ENCODE measurements at regions not wholly inside any gene's neighbourhood (a gene's known extent, or its start where the extent isn't known, plus 50 kb on each side); places are given as distances from the start of the nearest gene placed in this dataset.

- intact Hi-C loops (cut with micrococcal nuclease): no loop called here
Measured at GRCh38 chr9:78598120-78598519, 301.2 kb downstream of the PSAT1 start.

- intact Hi-C loops (cut with micrococcal nuclease): loop anchor here (10.0 kb wide), 1 partner anchor 1575 kb away; no protein-coding TSS in a partner anchor
Measured at GRCh38 chr9:78599926-78600325, 303.0 kb downstream of the PSAT1 start.

- intact Hi-C loops (cut with micrococcal nuclease): loop anchor here (10.0 kb wide), 1 partner anchor 1573 kb away; no protein-coding TSS in a partner anchor
Measured at GRCh38 chr9:78601957-78602565, 305.1 kb downstream of the PSAT1 start.

GRCh38 chr9:78605041-78606000, 308.4 kb downstream of the PSAT1 start:
- intact Hi-C loops (cut with micrococcal nuclease): loop anchor here (10.0 kb wide), 1 partner anchor 1569 kb away; no protein-coding TSS in a partner anchor

- intact Hi-C loops (cut with micrococcal nuclease): loop anchor here (10.0 kb wide), 1 partner anchor 1569 kb away; no protein-coding TSS in a partner anchor
Measured at GRCh38 chr9:78606001-78606379, 309.1 kb downstream of the PSAT1 start.

- intact Hi-C loops (cut with micrococcal nuclease): loop anchor here (10.0 kb wide), 1 partner anchor 1567 kb away; no protein-coding TSS in a partner anchor
Measured at GRCh38 chr9:78607853-78608252, 310.9 kb downstream of the PSAT1 start.

- intact Hi-C loops (cut with micrococcal nuclease): loop anchor here (10.0 kb wide), 1 partner anchor 1565 kb away; no protein-coding TSS in a partner anchor
Measured at GRCh38 chr9:78609450-78609849, 312.5 kb downstream of the PSAT1 start.

GRCh38 chr9:78612091-78612490, 315.2 kb downstream of the PSAT1 start:
- intact Hi-C loops (cut with micrococcal nuclease): no loop called here

- intact Hi-C loops (cut with micrococcal nuclease): no loop called here
Measured at GRCh38 chr9:78613006-78613405, 316.1 kb downstream of the PSAT1 start.

GRCh38 chr9:78614892-78615291, 318.0 kb downstream of the PSAT1 start:
- intact Hi-C loops (cut with micrococcal nuclease): no loop called here

GRCh38 chr9:78615372-78615771, 318.4 kb downstream of the PSAT1 start:
- intact Hi-C loops (cut with micrococcal nuclease): no loop called here

GRCh38 chr9:78618735-78619134, 321.8 kb downstream of the PSAT1 start:
- intact Hi-C loops (cut with micrococcal nuclease): no loop called here

GRCh38 chr9:78620303-78620702, 323.4 kb downstream of the PSAT1 start:
- intact Hi-C loops (cut with micrococcal nuclease): no loop called here

- intact Hi-C loops (cut with micrococcal nuclease): no loop called here
Measured at GRCh38 chr9:78620764-78621163, 323.8 kb downstream of the PSAT1 start.

- intact Hi-C loops (cut with micrococcal nuclease): no loop called here
Measured at GRCh38 chr9:78622126-78622525, 325.2 kb downstream of the PSAT1 start.

GRCh38 chr9:78626971-78627370, 330.0 kb downstream of the PSAT1 start:
- intact Hi-C loops (cut with micrococcal nuclease): no loop called here

GRCh38 chr9:78630966-78631365, 334.0 kb downstream of the PSAT1 start:
- intact Hi-C loops (cut with micrococcal nuclease): no loop called here

- intact Hi-C loops (cut with micrococcal nuclease): no loop called here
Measured at GRCh38 chr9:78640728-78641127, 343.8 kb downstream of the PSAT1 start.

- intact Hi-C loops (cut with micrococcal nuclease): no loop called here
Measured at GRCh38 chr9:78644359-78644758, 347.4 kb downstream of the PSAT1 start.

GRCh38 chr9:78654324-78654723, 357.4 kb downstream of the PSAT1 start:
- intact Hi-C loops (cut with micrococcal nuclease): no loop called here

GRCh38 chr9:78663369-78663768, 366.4 kb downstream of the PSAT1 start:
- intact Hi-C loops (cut with micrococcal nuclease): no loop called here

- intact Hi-C loops (cut with micrococcal nuclease): no loop called here
Measured at GRCh38 chr9:78664370-78664769, 367.4 kb downstream of the PSAT1 start.

Measured in T-helper 1 cell treated with Interleukin-12 subunit alpha and Interleukin-12 subunit beta and Interleukin-4 antibody, amounts not matched to agents 30 ng/mL and 1 ng/mL, for 36 hours (primary cell).